HCT116 (cell line): ENCODE measurements at regions not wholly inside any gene's neighbourhood (a gene's known extent, or its start where the extent isn't known, plus 50 kb on each side); places are given as distances from the start of the nearest gene placed in this dataset.
"Not testable (repeated sequence)": the region's sequence is repeated elsewhere in the genome, so short reads cannot be mapped to it uniquely, and the experiment has no call there.

ENCODE experiments used
- ATAC-seq: fragments of 200-7000 bp; cut with Tn5 transposase; 2 replicates; pipeline ENCODE4 v1.9.1; 2020; ENCODE audit warnings: mild to moderate bottlenecking, moderate library complexity
- BruUV-seq: library from RNA; stranded (reverse); fragments of 400-500 nt; replicated peaks from 2 replicates; lab custom pipeline; 2021; lab: Mats Ljungman, UMichigan
- CTCF ChIA-PET: fragments of 300-600 bp; sonication (Branson Sonifier 250); formaldehyde crosslinking; loops from one replicate; lab custom pipeline; 2021; ENCODE audit warnings: antibody characterized with exemption; lab: Charles Lee
- POLR2A ChIA-PET: fragments of 300-600, 350-600 bp; sonication (Branson Sonifier 250); formaldehyde crosslinking; loops from one replicate; lab custom pipeline; 2021; ENCODE audit warnings: antibody characterized with exemption; lab: Charles Lee
- RAD21 ChIA-PET, 2 experiments: fragments of 300-600 bp; sonication (Branson Sonifier 250); formaldehyde crosslinking; loops; one replicate each; lab custom pipeline; 2023; ENCODE audit warnings: low total read pairs in 2 of 2; ENCODE audit not compliant: uncharacterized antibody in 2 of 2, unreplicated experiment in 2 of 2, low non-redundant PET in 1 of 2; lab: Charles Lee
- DNase-seq: peaks from one replicate; pipeline ENCODE4 v3.0.0-alpha.2; 2010; ENCODE audit warnings: low read depth, low spot score
- H2AFZ ChIP-seq: fragments of 200-600 bp; shearing (Covaris generic), sonication (generic); 2 replicates; pipeline ENCODE4 v1.6.1; 2017; ENCODE audit warnings: low read depth, mixed run types, mixed read lengths, antibody characterized with exemption, low read length; ENCODE audit not compliant: poor library complexity, severe bottlenecking
- H3K27ac ChIP-seq: 2 replicates; pipeline ENCODE4 v1.5.1; 2012; ENCODE audit warnings: low read depth, low read length
- H3K27me3 ChIP-seq: fragments of 200-600 bp; sonication (generic); 2 replicates; pipeline ENCODE4 v1.6.1; 2016; ENCODE audit warnings: mixed run types, low read length, mixed read lengths; ENCODE audit not compliant: insufficient read depth
- H3K36me3 ChIP-seq, 2 experiments: fragments of 200-500 bp in 1 of 2; fragments of 200-600 bp in 1 of 2; sonication (Bioruptor generic) in 1 of 2; sonication (generic) in 1 of 2; 2 replicates each; pipeline versions ENCODE4 v1.5.1 to v1.6.1; 2014 to 2016; ENCODE audit warnings: low read length in 2 of 2, inconsistent platforms in 1 of 2, mixed read lengths in 1 of 2, mixed run types in 1 of 2; ENCODE audit not compliant: insufficient read depth in 2 of 2, control insufficient read depth in 1 of 2
- H3K4me1 ChIP-seq, 2 experiments: fragments of 200-600 bp in 1 of 2; sonication (generic) in 1 of 2; 2 replicates each; pipeline versions ENCODE4 v1.5.1 to v1.6.1; 2012 to 2017; ENCODE audit warnings: low read length in 2 of 2, inconsistent platforms in 1 of 2, mild to moderate bottlenecking in 1 of 2, mixed read lengths in 1 of 2, mixed run types in 1 of 2, moderate library complexity in 1 of 2; ENCODE audit not compliant: insufficient read depth in 2 of 2, control insufficient read depth in 1 of 2
- H3K4me2 ChIP-seq: fragments of 200-600 bp; sonication (generic); 2 replicates; pipeline ENCODE4 v1.6.1; 2017; ENCODE audit warnings: mixed run types, low read length, mixed read lengths
- H3K4me3 ChIP-seq, 2 experiments: fragments of 200-600 bp in 1 of 2; sonication (generic) in 1 of 2; replicated peaks in 1 of 2; 2 replicates each; pipeline ENCODE4 v1.5.1; 2011 to 2016; ENCODE audit warnings: low read length in 2 of 2, control low read depth in 1 of 2, low read depth in 1 of 2, mild to moderate bottlenecking in 1 of 2, mixed read lengths in 1 of 2, mixed run types in 1 of 2
- H3K79me2 ChIP-seq: fragments of 200-600 bp; sonication (generic); 2 replicates; pipeline ENCODE4 v1.6.1; 2017; ENCODE audit warnings: mild to moderate bottlenecking, mixed run types, low read length, moderate library complexity, mixed read lengths; ENCODE audit not compliant: insufficient read depth
- H3K9ac ChIP-seq: fragments of 200-600 bp; sonication (generic); 2 replicates; pipeline ENCODE4 v1.6.1; 2016; ENCODE audit warnings: low read length, mixed read lengths
- H3K9me2 ChIP-seq: fragments of 200-600 bp; sonication (generic), shearing (Covaris generic); 2 replicates; pipeline ENCODE4 v1.6.1; 2017; ENCODE audit warnings: mixed run types, mild to moderate bottlenecking, moderate library complexity; ENCODE audit not compliant: insufficient read depth
- H3K9me3 ChIP-seq, 2 experiments: fragments of 200-500 bp in 1 of 2; fragments of 200-600 bp in 1 of 2; sonication (Bioruptor generic) in 1 of 2; sonication (generic) in 1 of 2; 2 replicates each; pipeline ENCODE4 v1.6.1; 2014 to 2017; ENCODE audit warnings: low read length in 2 of 2, mixed read lengths in 2 of 2, inconsistent platforms in 1 of 2, low read depth in 1 of 2, mild to moderate bottlenecking in 1 of 2, mixed run types in 1 of 2, moderate library complexity in 1 of 2; ENCODE audit not compliant: control insufficient read depth in 1 of 2, insufficient read depth in 1 of 2
- H4K20me1 ChIP-seq: fragments of 200-600 bp; sonication (generic), shearing (Covaris generic); 2 replicates; pipeline ENCODE4 v1.6.1; 2017; ENCODE audit warnings: mixed run types, mild to moderate bottlenecking, moderate library complexity; ENCODE audit not compliant: insufficient read depth
- CEBPB ChIP-seq: IDR thresholded peaks from 2 replicates; pipeline ENCODE4 v1.6.1; 2012; ENCODE audit warnings: low read depth
- EGR1 ChIP-seq: IDR thresholded peaks from 2 replicates; pipeline ENCODE4 v1.6.1; 2012; ENCODE audit warnings: low read depth
- RAD21 ChIP-seq: IDR thresholded peaks from 2 replicates; pipeline ENCODE4 v1.6.1; 2012; ENCODE audit warnings: low read depth, mild to moderate bottlenecking
- SP1 ChIP-seq: IDR thresholded peaks from 2 replicates; pipeline ENCODE4 v1.6.1; 2012; ENCODE audit warnings: low read depth
- TCF7L2 ChIP-seq: IDR thresholded peaks from 2 replicates; pipeline ENCODE4 v1.7.0; 2011; ENCODE audit warnings: borderline replicate concordance, inconsistent platforms; ENCODE audit not compliant: insufficient read depth, insufficient read length; ENCODE audit errors: extremely low read depth
- intact Hi-C: fragments of 100-400 bp; cut with micrococcal nuclease; formaldehyde crosslinking; loops from 2 replicates; pipeline ENCODE4 v1.10.0; 2022
- TF ChIP-seq, protein P1 (sequence below): IDR thresholded peaks from 2 replicates; pipeline ENCODE4 v1.6.1; 2012; ENCODE audit warnings: low read depth

DNA sequence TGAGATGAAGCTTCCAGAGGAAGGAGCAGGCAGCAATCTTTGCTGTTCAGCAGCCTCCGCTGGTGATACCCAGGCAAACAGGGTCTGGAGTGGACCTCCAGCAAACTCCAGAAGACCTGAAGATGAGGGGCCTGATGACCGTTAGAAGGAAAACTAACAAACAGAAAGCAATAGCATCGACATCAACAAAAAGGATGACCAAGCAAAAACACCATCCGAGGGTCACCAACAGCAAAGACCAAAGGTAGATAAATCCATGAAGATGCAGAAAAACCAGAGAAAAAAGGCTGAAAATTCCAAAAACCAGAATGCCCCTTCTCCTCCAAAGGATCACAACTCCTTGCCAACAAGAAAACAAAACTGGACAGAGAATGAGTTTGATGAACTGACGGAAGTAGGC lies 235.9 kb upstream of the NSMCE3 start:
- H4K20me1 ChIP-seq, H3K9ac ChIP-seq, H3K36me3 ChIP-seq, RAD21 ChIA-PET, DNase-seq, POLR2A ChIA-PET, BruUV-seq, H3K9me2 ChIP-seq, H2AFZ ChIP-seq, H3K79me2 ChIP-seq, H3K27ac ChIP-seq, H3K4me2 ChIP-seq, H3K4me1 ChIP-seq, H3K4me3 ChIP-seq, CTCF ChIA-PET, intact Hi-C loops, ATAC-seq, H3K9me3 ChIP-seq: not testable (repeated sequence)
- H3K27me3 ChIP-seq: peaks cover 28% of the 10 kb centered on the region

GRCh38 chr15:29490747-29491471 lies 221.3 kb upstream of the NSMCE3 start:
- BruUV-seq: no TSS peak
- Histone ChIP-seq H4K20me1 (no peaks in the 10 kb centered on the region), H3K36me3 (no peaks in the 10 kb centered on the region), H2AFZ (no peak overlapping the region), H3K27ac (no peak overlapping the region), H3K9me3 (no peaks in the 10 kb centered on the region), H3K4me3 (no peak overlapping the region), H3K9me2 (no peaks in the 10 kb centered on the region), H3K79me2 (no peaks in the 10 kb centered on the region), H3K27me3 (peaks cover 31% of the 10 kb centered on the region)
- ATAC-seq (no peak), DNase-seq (no peak)
- ChIA-PET CTCF (no interaction called here), RAD21 (no interaction called here), POLR2A (no interaction called here)
- intact Hi-C loops: no loop called here
- TF ChIP-seq EGR1 (no peak), CEBPB (no peak), RAD21 (no peak), SP1 (no peak), TCF7L2 (no peak)
- TF ChIP-seq, protein P1, sequence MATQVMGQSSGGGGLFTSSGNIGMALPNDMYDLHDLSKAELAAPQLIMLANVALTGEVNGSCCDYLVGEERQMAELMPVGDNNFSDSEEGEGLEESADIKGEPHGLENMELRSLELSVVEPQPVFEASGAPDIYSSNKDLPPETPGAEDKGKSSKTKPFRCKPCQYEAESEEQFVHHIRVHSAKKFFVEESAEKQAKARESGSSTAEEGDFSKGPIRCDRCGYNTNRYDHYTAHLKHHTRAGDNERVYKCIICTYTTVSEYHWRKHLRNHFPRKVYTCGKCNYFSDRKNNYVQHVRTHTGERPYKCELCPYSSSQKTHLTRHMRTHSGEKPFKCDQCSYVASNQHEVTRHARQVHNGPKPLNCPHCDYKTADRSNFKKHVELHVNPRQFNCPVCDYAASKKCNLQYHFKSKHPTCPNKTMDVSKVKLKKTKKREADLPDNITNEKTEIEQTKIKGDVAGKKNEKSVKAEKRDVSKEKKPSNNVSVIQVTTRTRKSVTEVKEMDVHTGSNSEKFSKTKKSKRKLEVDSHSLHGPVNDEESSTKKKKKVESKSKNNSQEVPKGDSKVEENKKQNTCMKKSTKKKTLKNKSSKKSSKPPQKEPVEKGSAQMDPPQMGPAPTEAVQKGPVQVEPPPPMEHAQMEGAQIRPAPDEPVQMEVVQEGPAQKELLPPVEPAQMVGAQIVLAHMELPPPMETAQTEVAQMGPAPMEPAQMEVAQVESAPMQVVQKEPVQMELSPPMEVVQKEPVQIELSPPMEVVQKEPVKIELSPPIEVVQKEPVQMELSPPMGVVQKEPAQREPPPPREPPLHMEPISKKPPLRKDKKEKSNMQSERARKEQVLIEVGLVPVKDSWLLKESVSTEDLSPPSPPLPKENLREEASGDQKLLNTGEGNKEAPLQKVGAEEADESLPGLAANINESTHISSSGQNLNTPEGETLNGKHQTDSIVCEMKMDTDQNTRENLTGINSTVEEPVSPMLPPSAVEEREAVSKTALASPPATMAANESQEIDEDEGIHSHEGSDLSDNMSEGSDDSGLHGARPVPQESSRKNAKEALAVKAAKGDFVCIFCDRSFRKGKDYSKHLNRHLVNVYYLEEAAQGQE: no peak
- TF ChIP-seq, all 23 proteins: peak for 0
- Histone ChIP-seq H3K4me2 (no peak overlapping the region), H3K4me1 (no peaks in the 10 kb centered on the region), H3K9ac (no peak overlapping the region)
